A673 (cell line): ENCODE measurements at regions not wholly inside any gene's neighbourhood (a gene's known extent, or its start where the extent isn't known, plus 50 kb on each side); places are given as distances from the start of the nearest gene placed in this dataset.

Experiments used
- BruUV-seq: library from RNA; stranded (reverse); fragments of 400-500 nt; replicated peaks from 2 replicates; lab custom pipeline; 2021; lab: Mats Ljungman, UMichigan
- CTCF ChIA-PET: fragments of 300-600 bp; sonication (Branson Sonifier 250); formaldehyde crosslinking; loops from one replicate; lab custom pipeline; 2022; ENCODE audit warnings: antibody characterized with exemption; lab: Charles Lee
- POLR2A ChIA-PET: fragments of 300-600 bp; sonication (Branson Sonifier 250); formaldehyde crosslinking; loops from one replicate; lab custom pipeline; 2022; ENCODE audit warnings: antibody characterized with exemption; ENCODE audit not compliant: low non-redundant PET; lab: Charles Lee
- DNase-seq: peaks from one replicate; pipeline ENCODE4 v3.0.0-alpha.2; 2015; ENCODE audit warnings: low spot score
- H3K27ac ChIP-seq: fragments of 200-600 bp; sonication (generic); 2 replicates; pipeline ENCODE4 v1.5.1; 2016; ENCODE audit warnings: mixed run types, low read depth, mild to moderate bottlenecking, mixed read lengths, antibody characterized with exemption, low read length; ENCODE audit not compliant: poor library complexity, severe bottlenecking
- H3K27me3 ChIP-seq: fragments of 200-600 bp; sonication (generic); replicated peaks from 2 replicates; pipeline ENCODE4 v1.6.1; 2017; ENCODE audit warnings: mixed run types, low read depth, mild to moderate bottlenecking, mixed read lengths, antibody characterized with exemption, low read length; ENCODE audit not compliant: insufficient read depth, poor library complexity
- H3K36me3 ChIP-seq: fragments of 200-600 bp; sonication (generic); 2 replicates; pipeline ENCODE4 v1.6.1; 2016; ENCODE audit warnings: mixed run types, mild to moderate bottlenecking, mixed read lengths, antibody characterized with exemption, low read length; ENCODE audit not compliant: insufficient read depth, poor library complexity, severe bottlenecking
- H3K4me1 ChIP-seq: fragments of 200-600 bp; sonication (generic); 2 replicates; pipeline ENCODE4 v1.6.1; 2017; ENCODE audit warnings: mixed run types, mild to moderate bottlenecking, mixed read lengths, antibody characterized with exemption, low read length; ENCODE audit not compliant: insufficient read depth, poor library complexity, severe bottlenecking
- H3K4me3 ChIP-seq: fragments of 200-600 bp; sonication (generic); 2 replicates; pipeline ENCODE4 v1.5.1; 2016; ENCODE audit warnings: low read depth, mixed run types, mild to moderate bottlenecking, mixed read lengths, low read length; ENCODE audit not compliant: poor library complexity, severe bottlenecking
- H3K9me3 ChIP-seq: fragments of 200-600 bp; sonication (generic); 2 replicates; pipeline ENCODE4 v1.6.1; 2016; ENCODE audit warnings: mixed run types, low read depth, mild to moderate bottlenecking, mixed read lengths, antibody characterized with exemption, low read length; ENCODE audit not compliant: poor library complexity, severe bottlenecking
- EZH2 ChIP-seq: fragments of 200-600 bp; sonication (generic); IDR thresholded peaks from 2 replicates; pipeline ENCODE4 v1.6.1; 2017; ENCODE audit warnings: borderline replicate concordance, low read depth, mild to moderate bottlenecking, mixed read lengths, antibody characterized with exemption, low read length; ENCODE audit not compliant: poor library complexity, severe bottlenecking
- intact Hi-C: fragments of 100-400 bp; cut with micrococcal nuclease; formaldehyde crosslinking; loops from one replicate; pipeline ENCODE4 v1.10.0; 2022; ENCODE audit not compliant: unreplicated experiment
- TF ChIP-seq, protein P1 (sequence below): fragments of 300-800, 200-600 bp; sonication (generic); conservative IDR thresholded peaks from 2 replicates; pipeline ENCODE4 v1.5.1; 2017; ENCODE audit warnings: low read depth, mild to moderate bottlenecking, antibody characterized with exemption, low read length, moderate library complexity, mixed read lengths

DNA sequence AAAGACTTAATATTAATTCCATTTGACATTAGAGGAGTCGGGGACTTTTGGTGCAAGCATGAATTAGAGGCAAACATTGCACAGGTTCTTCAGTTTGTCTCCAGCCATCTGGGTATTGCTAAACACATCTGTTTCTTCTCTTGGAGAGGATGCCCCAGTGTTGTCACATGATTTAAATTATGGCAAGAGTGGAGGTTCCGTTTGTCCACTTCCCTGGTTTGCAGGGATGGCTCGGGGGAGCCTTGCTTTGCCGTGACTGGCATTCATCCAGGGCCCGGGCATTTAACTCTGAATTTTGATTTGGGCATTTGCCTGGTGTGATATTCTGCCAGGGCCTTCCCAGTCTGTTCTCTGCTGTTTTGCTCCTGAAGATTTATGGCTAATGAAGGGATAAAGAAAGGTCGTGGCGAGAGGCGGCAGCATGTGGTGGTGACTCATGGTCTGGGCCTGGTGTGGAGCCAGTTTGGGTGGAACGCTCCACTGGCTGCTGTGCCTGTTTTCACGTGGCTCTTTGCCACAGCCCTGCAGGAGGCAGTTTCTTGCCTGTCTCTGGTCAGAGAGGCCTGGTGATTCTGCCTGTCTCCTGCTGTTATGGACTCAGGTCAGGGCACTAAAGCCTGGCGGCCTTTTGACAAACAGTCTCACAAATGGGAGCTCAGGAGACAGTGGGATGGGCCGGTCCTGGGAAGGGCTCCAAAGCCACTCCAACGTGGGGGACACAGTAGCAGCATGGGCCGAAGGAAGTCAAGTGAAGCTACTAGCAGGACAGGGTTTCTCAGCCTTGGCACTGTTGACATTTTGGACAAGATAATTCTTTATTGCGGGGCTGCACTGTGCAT is 99.4 kb upstream of the PGRMC2 start:
- Histone ChIP-seq H3K4me1 (peaks cover 22% of the 10 kb centered on the region), H3K36me3 (no peaks in the 10 kb centered on the region), H3K9me3 (no peaks in the 10 kb centered on the region), H3K4me3 (no peak overlapping the region), H3K27me3 (no peaks in the 10 kb centered on the region), H3K27ac (peak overlapping the region; percentile 8)
- peak; percentile 80 for DNase-seq
- intact Hi-C loops, result loop anchor here (5.0 kb wide), 1 partner anchor 100 kb away; the partner anchor contains the start of gene PGRMC2
- ChIA-PET POLR2A (no interaction called here), CTCF (no interaction called here)
- TF ChIP-seq EZH2, result no peak
- TF ChIP-seq, protein P1, sequence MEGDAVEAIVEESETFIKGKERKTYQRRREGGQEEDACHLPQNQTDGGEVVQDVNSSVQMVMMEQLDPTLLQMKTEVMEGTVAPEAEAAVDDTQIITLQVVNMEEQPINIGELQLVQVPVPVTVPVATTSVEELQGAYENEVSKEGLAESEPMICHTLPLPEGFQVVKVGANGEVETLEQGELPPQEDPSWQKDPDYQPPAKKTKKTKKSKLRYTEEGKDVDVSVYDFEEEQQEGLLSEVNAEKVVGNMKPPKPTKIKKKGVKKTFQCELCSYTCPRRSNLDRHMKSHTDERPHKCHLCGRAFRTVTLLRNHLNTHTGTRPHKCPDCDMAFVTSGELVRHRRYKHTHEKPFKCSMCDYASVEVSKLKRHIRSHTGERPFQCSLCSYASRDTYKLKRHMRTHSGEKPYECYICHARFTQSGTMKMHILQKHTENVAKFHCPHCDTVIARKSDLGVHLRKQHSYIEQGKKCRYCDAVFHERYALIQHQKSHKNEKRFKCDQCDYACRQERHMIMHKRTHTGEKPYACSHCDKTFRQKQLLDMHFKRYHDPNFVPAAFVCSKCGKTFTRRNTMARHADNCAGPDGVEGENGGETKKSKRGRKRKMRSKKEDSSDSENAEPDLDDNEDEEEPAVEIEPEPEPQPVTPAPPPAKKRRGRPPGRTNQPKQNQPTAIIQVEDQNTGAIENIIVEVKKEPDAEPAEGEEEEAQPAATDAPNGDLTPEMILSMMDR, result no peak
- no TSS peak for BruUV-seq

DNA sequence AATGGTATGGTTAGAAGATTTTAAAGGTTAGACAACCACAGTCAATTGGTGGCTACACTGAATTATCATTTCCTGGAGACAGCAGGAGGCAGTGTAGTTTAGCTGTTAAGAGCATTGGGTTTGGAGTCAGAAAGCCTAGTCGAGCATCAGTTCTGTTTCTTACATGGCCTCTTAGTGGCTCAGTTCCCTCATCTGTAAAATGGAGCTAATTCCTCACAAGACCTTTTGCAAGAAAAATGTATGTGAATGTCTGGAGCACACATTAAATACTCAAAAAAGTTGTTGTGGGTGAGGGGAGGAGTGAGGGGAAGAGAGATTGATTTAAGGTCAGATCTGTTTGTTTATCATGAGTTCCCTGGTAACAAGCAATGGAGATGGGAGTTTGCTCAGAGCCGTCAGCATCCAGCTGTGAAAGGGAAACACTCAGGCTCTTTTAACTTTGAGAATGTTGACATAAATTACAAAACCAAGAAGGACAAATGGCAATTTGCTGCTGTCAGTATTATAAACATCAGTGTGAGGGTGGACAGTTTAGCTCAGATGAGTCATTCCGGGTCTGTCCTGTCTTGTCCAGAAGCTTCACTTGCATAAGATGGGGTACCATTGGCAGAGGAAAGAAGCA is 98.2 kb upstream of the PGRMC2 start:
- no TSS peak for BruUV-seq
- intact Hi-C loops, result loop anchor here (5.0 kb wide), 1 partner anchor 98 kb away; the partner anchor contains the start of gene PGRMC2
- ChIA-PET CTCF (no interaction called here), POLR2A (no interaction called here)
- Histone ChIP-seq H3K4me3 (no peak overlapping the region), H3K4me1 (peaks cover 22% of the 10 kb centered on the region), H3K9me3 (no peaks in the 10 kb centered on the region), H3K27me3 (no peaks in the 10 kb centered on the region), H3K36me3 (no peaks in the 10 kb centered on the region), H3K27ac (no peak overlapping the region)
- peak; percentile 49 for DNase-seq
- TF ChIP-seq, protein P1, result peak; percentile 30; the same call in 1 of the 2 replicates
- TF ChIP-seq EZH2, result no peak

DNA sequence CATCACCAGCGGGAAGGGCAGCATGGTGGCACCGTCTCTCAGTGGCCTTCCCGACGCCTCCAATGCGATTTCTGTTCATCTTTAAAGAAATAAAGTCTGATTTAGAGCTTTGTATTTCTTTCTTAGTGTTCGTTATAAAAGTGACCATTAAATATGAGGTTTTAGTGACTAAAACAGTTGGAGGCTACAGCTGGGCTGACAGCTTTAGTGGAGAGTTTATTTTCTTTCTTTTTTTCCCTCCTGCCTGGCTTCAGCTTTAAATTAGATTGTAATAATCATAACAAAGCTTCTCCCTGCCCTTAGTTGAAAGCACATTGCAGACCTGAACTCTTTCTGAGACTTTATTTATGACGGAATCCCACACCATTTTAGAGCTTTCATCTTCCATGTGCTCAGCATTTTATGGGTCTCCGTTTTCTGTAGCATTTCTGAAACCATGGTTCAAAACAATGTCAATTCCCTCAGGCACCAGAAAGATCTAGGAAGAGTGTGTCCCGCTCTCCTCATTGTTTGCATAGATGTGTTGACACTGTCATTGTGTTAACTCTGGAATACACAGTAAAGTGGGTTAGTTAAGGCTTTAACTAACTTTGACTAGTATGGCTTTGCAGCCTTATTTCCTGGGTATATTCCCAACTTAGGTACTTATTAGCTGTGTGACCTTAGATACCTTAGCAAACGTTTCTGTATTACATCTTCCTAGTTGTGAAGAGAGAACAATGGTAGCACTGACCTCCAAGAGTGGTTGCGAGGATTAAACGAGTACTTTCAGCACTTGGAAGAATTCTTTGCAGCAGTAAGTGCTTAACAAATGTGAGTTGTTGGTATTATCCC is 97.4 kb upstream of the PGRMC2 start:
- no peak for TF ChIP-seq EZH2
- TF ChIP-seq, protein P1, result no peak
- BruUV-seq, result no TSS peak
- no peak overlapping the region for H3K27ac ChIP-seq
- no peaks in the 10 kb centered on the region for H3K36me3 ChIP-seq
- peaks cover 22% of the 10 kb centered on the region for H3K4me1 ChIP-seq
- ChIA-PET POLR2A (no interaction called here), CTCF (no interaction called here)
- no peak overlapping the region for H3K4me3 ChIP-seq
- H3K9me3 ChIP-seq, result no peaks in the 10 kb centered on the region
- H3K27me3 ChIP-seq, result no peaks in the 10 kb centered on the region
- DNase-seq, result no peak
- intact Hi-C loops, result loop anchor here (5.0 kb wide), 1 partner anchor 98 kb away; the partner anchor contains the start of gene PGRMC2
